A549 (cell line): ENCODE measurements at regions not wholly inside any gene's neighbourhood (a gene's known extent, or its start where the extent isn't known, plus 50 kb on each side); places are given as distances from the start of the nearest gene placed in this dataset.

Experiments used
- ATAC-seq, 2 experiments: fragments of 200-7000 bp in 1 of 2; fragments of >200 bp in 1 of 2; cut with Nextera tagmentation in 1 of 2; cut with Tn5 transposase in 1 of 2; 3 replicates each; pipeline versions ENCODE4 v1.8.0 to v1.9.1; 2018 to 2020; ENCODE audit warnings: mild to moderate bottlenecking in 1 of 2, moderate library complexity in 1 of 2
- CTCF ChIA-PET: fragments of 300-600 bp; sonication (Branson Sonifier 250); formaldehyde crosslinking; extraction: SDS; loops from one replicate; lab custom pipeline; 2021; ENCODE audit warnings: antibody characterized with exemption, inconsistent platforms; lab: Yijun Ruan, JAX
- POLR2A ChIA-PET: fragments of 350-600 bp; formaldehyde crosslinking; extraction: SDS; loops from one replicate; lab custom pipeline; 2021; ENCODE audit warnings: antibody characterized with exemption, inconsistent platforms; lab: Yijun Ruan, JAX
- DNase-seq, 2 experiments: peaks; one replicate each; pipeline versions ENCODE4 v3.0.0 to v3.0.0-alpha.2; 2011 to 2016; ENCODE audit warnings: low read depth in 1 of 2, low spot score in 1 of 2
- FAIRE-seq: peaks from 2 replicates; lab custom pipeline; 2011; peaks lifted over from hg19 to GRCh38; lab: Jason Lieb, UNC
- H3K27ac ChIP-seq, 2 experiments: fragments of >200 bp; sonication (Bioruptor Twin); formaldehyde crosslinking; 3 replicates each; pipeline ENCODE4 v1.5.1; 2016 to 2017
- H3K4me1 ChIP-seq: fragments of >200 bp; sonication (Bioruptor Twin); formaldehyde crosslinking; 3 replicates; pipeline ENCODE4 v1.6.1; 2016
- H3K4me2 ChIP-seq: fragments of >200 bp; sonication (Bioruptor Twin); formaldehyde crosslinking; 3 replicates; pipeline ENCODE4 v1.6.1; 2016
- H3K4me3 ChIP-seq: fragments of >200 bp; sonication (Bioruptor Twin); formaldehyde crosslinking; 3 replicates; pipeline ENCODE4 v1.5.1; 2016
- H3K9me3 ChIP-seq: fragments of >200 bp; sonication (Bioruptor Twin); formaldehyde crosslinking; 3 replicates; pipeline ENCODE4 v1.6.1; 2016
- CBX2 ChIP-seq: fragments of 200-600 bp; sonication (generic); IDR thresholded peaks from 2 replicates; pipeline ENCODE4 v1.6.1; 2016; ENCODE audit warnings: low read depth, mild to moderate bottlenecking, borderline replicate concordance
- CBX8 ChIP-seq: fragments of 200-600 bp; sonication (generic); IDR thresholded peaks from 2 replicates; pipeline ENCODE4 v1.6.1; 2016
- CHD2 ChIP-seq: fragments of 150-350 bp; IDR thresholded peaks from 2 replicates; pipeline ENCODE4 v1.6.1; 2014; ENCODE audit warnings: low read length; ENCODE audit not compliant: partially characterized antibody
- ESRRA ChIP-seq: fragments of 150-350 bp; IDR thresholded peaks from 2 replicates; pipeline ENCODE4 v1.6.1; 2014; ENCODE audit warnings: mild to moderate bottlenecking, low read length, borderline replicate concordance
- FOSB ChIP-seq: fragments of 250-450 bp; sonication (Bioruptor Pico); IDR thresholded peaks from 2 replicates; pipeline ENCODE4 v1.5.0; 2020; ENCODE audit warnings: mild to moderate bottlenecking, moderate library complexity
- GATA3 ChIP-seq: IDR thresholded peaks from 2 replicates; pipeline ENCODE4 v1.6.1; 2012; ENCODE audit warnings: borderline replicate concordance
- HMGXB4 ChIP-seq: fragments of 250-450 bp; sonication (Bioruptor Pico); IDR thresholded peaks from 2 replicates; pipeline ENCODE4 v1.5.0; 2021; ENCODE audit warnings: mild to moderate bottlenecking, moderate library complexity, borderline replicate concordance
- HOXA7 ChIP-seq: fragments of 250-450 bp; sonication (Bioruptor Pico); IDR thresholded peaks from 2 replicates; pipeline ENCODE4 v1.5.0; 2020; ENCODE audit warnings: mild to moderate bottlenecking, moderate library complexity
- HOXB5 ChIP-seq: fragments of 250-450 bp; sonication (Bioruptor Pico); IDR thresholded peaks from 2 replicates; pipeline ENCODE4 v1.5.0; 2020; ENCODE audit warnings: mild to moderate bottlenecking, moderate library complexity
- JUNB ChIP-seq: fragments of >200 bp; sonication (Bioruptor Twin); formaldehyde crosslinking; IDR thresholded peaks from 2 replicates; pipeline ENCODE4 v1.6.1; 2016
- KDM1A ChIP-seq: fragments of 200-600 bp; sonication (generic); IDR thresholded peaks from 2 replicates; pipeline ENCODE4 v1.6.1; 2016; ENCODE audit warnings: low read depth, mild to moderate bottlenecking
- KDM5A ChIP-seq: fragments of 200-600 bp; sonication (generic); IDR thresholded peaks from 2 replicates; pipeline ENCODE4 v1.6.1; 2016; ENCODE audit warnings: antibody characterized with exemption, mild to moderate bottlenecking
- NFE2L2 ChIP-seq: fragments of 150-350 bp; conservative IDR thresholded peaks from 2 replicates; pipeline ENCODE4 v1.6.1; 2014; ENCODE audit warnings: low read length
- NPAS2 ChIP-seq: fragments of 250-450 bp; sonication (Bioruptor Pico); IDR thresholded peaks from 2 replicates; pipeline ENCODE4 v1.8.0; 2022; ENCODE audit warnings: mild to moderate bottlenecking, moderate library complexity, borderline replicate concordance
- NR3C1 ChIP-seq: fragments of >200 bp; sonication (Bioruptor Twin); formaldehyde crosslinking; IDR thresholded peaks from 3 replicates; pipeline ENCODE4 v1.6.1; 2017
- RARB ChIP-seq: fragments of 250-450 bp; sonication (Bioruptor Pico); IDR thresholded peaks from 2 replicates; pipeline ENCODE4 v1.8.0; 2021; ENCODE audit warnings: mild to moderate bottlenecking, moderate library complexity
- RCOR1 ChIP-seq: fragments of 150-350 bp; IDR thresholded peaks from 2 replicates; pipeline ENCODE4 v1.6.1; 2014; ENCODE audit warnings: antibody characterized with exemption, low read length, low read depth
- SREBF2 ChIP-seq: fragments of 450-650 bp; IDR thresholded peaks from 2 replicates; pipeline ENCODE4 v1.6.1; 2014; ENCODE audit warnings: mild to moderate bottlenecking, moderate library complexity
- ZFP36 ChIP-seq: fragments of 450-650 bp; IDR thresholded peaks from 2 replicates; pipeline ENCODE4 v1.6.1; 2014; ENCODE audit warnings: borderline replicate concordance; ENCODE audit not compliant: partially characterized antibody
- ZNF302 ChIP-seq: fragments of 250-450 bp; sonication (Bioruptor Pico); IDR thresholded peaks from 2 replicates; pipeline ENCODE4 v1.9.0; 2021; ENCODE audit warnings: inconsistent platforms, mild to moderate bottlenecking, moderate library complexity
- ZSCAN20 ChIP-seq: fragments of 250-450 bp; sonication (Bioruptor Pico); IDR thresholded peaks from 2 replicates; pipeline ENCODE4 v1.8.0; 2022; ENCODE audit warnings: mild to moderate bottlenecking, moderate library complexity
- WGBS: methylation state at CpG from one replicate; pipeline ENCODE4 v1.1.6; 2017; ENCODE audit errors: missing lambda C conversion rate; 5-methylcytosine and 5-hydroxymethylcytosine counted together
- TF ChIP-seq, protein P1 (sequence below): IDR thresholded peaks from 2 replicates; pipeline ENCODE4 v1.6.1; 2012
- TF ChIP-seq, protein P2 (sequence below): IDR thresholded peaks from 2 replicates; pipeline ENCODE4 v1.6.1; 2012; ENCODE audit warnings: low read depth, borderline replicate concordance
- TF ChIP-seq, protein P3 (sequence below): fragments of 200-600 bp; sonication (generic); IDR thresholded peaks from 2 replicates; pipeline ENCODE4 v1.6.1; 2016; ENCODE audit warnings: antibody characterized with exemption, mild to moderate bottlenecking, moderate library complexity

- Histone ChIP-seq H3K27ac (no peak overlapping the region), H3K4me2 (no peak overlapping the region), H3K4me1 (no peaks in the 10 kb centered on the region), H3K4me3 (no peak overlapping the region), H3K9me3 (no peaks in the 10 kb centered on the region)
- FAIRE-seq (no peak), ATAC-seq (no peak), DNase-seq (no peak)
- ChIA-PET CTCF (no interaction called here), POLR2A (no interaction called here)
- TF ChIP-seq KDM1A = no peak
- no peak for TF ChIP-seq CBX8
- TF ChIP-seq HOXA7 (CRISPR knock-in tag) = no peak
- TF ChIP-seq RCOR1 = no peak
- no peak for TF ChIP-seq ESRRA
- TF ChIP-seq CBX2 = no peak
- no peak for TF ChIP-seq ZSCAN20 (CRISPR knock-in tag)
- no peak for TF ChIP-seq KDM5A
- TF ChIP-seq, protein P1, sequence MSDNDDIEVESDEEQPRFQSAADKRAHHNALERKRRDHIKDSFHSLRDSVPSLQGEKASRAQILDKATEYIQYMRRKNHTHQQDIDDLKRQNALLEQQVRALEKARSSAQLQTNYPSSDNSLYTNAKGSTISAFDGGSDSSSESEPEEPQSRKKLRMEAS = no peak
- TF ChIP-seq ZFP36 = no peak
- no peak for TF ChIP-seq GATA3
- no peak for TF ChIP-seq NFE2L2
- no peak for TF ChIP-seq HMGXB4
- TF ChIP-seq NR3C1 = no peak
- no peak for TF ChIP-seq SREBF2
- no peak for TF ChIP-seq RARB (CRISPR knock-in tag)
- WGBS = 2% methylated on average over 6 of the region's 6 CpGs
Observed at GRCh38 chr5:15441433-15442192, 58.4 kb upstream of the FBXL7 start.

- TF ChIP-seq HOXB5 (no peak), KDM5A (no peak), NPAS2 (CRISPR knock-in tag) (no peak)
- TF ChIP-seq, protein P2, sequence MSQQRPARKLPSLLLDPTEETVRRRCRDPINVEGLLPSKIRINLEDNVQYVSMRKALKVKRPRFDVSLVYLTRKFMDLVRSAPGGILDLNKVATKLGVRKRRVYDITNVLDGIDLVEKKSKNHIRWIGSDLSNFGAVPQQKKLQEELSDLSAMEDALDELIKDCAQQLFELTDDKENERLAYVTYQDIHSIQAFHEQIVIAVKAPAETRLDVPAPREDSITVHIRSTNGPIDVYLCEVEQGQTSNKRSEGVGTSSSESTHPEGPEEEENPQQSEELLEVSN = no peak
- no peaks in the 10 kb centered on the region for H3K4me1 ChIP-seq
- H3K27ac ChIP-seq = no peak overlapping the region
- WGBS = under 1% methylated on average over 5 of the region's 5 CpGs
- FAIRE-seq = no peak
- no peak for ATAC-seq
- H3K4me2 ChIP-seq = no peak overlapping the region
- no peak overlapping the region for H3K4me3 ChIP-seq
- DNase-seq = no peak
- CTCF ChIA-PET = no interaction called here
- POLR2A ChIA-PET = no interaction called here
- H3K9me3 ChIP-seq = no peaks in the 10 kb centered on the region
Observed at GRCh38 chr5:15440434-15440833, 59.5 kb upstream of the FBXL7 start.

DNA sequence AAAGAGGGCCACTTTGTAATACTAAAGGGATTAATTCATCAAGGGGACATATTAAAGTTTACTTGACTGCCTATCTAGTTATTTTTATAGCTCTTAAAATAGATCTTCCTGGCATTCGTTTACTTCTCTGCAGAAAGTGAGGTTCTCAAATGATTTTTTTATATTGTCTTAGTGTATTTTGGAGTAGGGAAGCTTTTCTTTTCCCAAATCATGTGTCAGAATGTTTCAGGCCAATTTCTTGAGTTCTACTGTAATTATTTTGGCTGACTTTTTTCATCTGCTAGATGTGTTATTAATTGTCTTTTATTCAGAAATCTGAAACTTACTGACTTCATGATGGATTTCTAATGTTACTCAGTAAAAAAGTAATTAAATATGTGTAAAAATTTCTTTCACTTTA, 60.2 kb upstream of the FBXL7 start:
- TF ChIP-seq, protein P3, sequence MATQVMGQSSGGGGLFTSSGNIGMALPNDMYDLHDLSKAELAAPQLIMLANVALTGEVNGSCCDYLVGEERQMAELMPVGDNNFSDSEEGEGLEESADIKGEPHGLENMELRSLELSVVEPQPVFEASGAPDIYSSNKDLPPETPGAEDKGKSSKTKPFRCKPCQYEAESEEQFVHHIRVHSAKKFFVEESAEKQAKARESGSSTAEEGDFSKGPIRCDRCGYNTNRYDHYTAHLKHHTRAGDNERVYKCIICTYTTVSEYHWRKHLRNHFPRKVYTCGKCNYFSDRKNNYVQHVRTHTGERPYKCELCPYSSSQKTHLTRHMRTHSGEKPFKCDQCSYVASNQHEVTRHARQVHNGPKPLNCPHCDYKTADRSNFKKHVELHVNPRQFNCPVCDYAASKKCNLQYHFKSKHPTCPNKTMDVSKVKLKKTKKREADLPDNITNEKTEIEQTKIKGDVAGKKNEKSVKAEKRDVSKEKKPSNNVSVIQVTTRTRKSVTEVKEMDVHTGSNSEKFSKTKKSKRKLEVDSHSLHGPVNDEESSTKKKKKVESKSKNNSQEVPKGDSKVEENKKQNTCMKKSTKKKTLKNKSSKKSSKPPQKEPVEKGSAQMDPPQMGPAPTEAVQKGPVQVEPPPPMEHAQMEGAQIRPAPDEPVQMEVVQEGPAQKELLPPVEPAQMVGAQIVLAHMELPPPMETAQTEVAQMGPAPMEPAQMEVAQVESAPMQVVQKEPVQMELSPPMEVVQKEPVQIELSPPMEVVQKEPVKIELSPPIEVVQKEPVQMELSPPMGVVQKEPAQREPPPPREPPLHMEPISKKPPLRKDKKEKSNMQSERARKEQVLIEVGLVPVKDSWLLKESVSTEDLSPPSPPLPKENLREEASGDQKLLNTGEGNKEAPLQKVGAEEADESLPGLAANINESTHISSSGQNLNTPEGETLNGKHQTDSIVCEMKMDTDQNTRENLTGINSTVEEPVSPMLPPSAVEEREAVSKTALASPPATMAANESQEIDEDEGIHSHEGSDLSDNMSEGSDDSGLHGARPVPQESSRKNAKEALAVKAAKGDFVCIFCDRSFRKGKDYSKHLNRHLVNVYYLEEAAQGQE = no peak
- TF ChIP-seq ZNF302 (CRISPR knock-in tag) (no peak), JUNB (no peak), CHD2 (no peak), FOSB (CRISPR knock-in tag) (no peak), GATA3 (no peak)
- TF ChIP-seq, all 56 proteins: peak for 0
- CTCF ChIA-PET = no interaction called here
- Histone ChIP-seq H3K4me3 (no peak overlapping the region), H3K4me2 (no peak overlapping the region), H3K9me3 (no peaks in the 10 kb centered on the region), H3K4me1 (no peaks in the 10 kb centered on the region), H3K27ac (no peak overlapping the region)
- 0% methylated on average over 1 of the region's 1 CpG for WGBS
- ATAC-seq (no peak), FAIRE-seq (no peak), DNase-seq (no peak)
- POLR2A ChIA-PET = no interaction called here
